GM19023 (cell line): ENCODE measurements at regions not wholly inside any gene's neighbourhood (a gene's known extent, or its start where the extent isn't known, plus 50 kb on each side); places are given as distances from the start of the nearest gene placed in this dataset.

Experiments used
- ATAC-seq: cut with Tn5 transposase; IDR thresholded peaks from one replicate; pipeline ENCODE4 v1.9.1; 2021; ENCODE audit warnings: mild to moderate bottlenecking, moderate library complexity; ENCODE audit not compliant: unreplicated experiment

- ATAC-seq: no peak
These were observed 57.0 kb downstream of the PHLDA1 start for GRCh38 chr12:75974323-75975187.

- ATAC-seq: no peak
These were observed 60.3 kb downstream of the PHLDA1 start for GRCh38 chr12:75971253-75971652.

GRCh38 chr12:75970310-75970709 lies 61.3 kb downstream of the PHLDA1 start:
- no peak for ATAC-seq

- no peak for ATAC-seq
These were observed 61.8 kb downstream of the PHLDA1 start for GRCh38 chr12:75969768-75970167.

- no peak for ATAC-seq
These were observed 65.9 kb downstream of the PHLDA1 start for GRCh38 chr12:75965661-75966060.

- ATAC-seq: no peak
These were observed 67.4 kb downstream of the PHLDA1 start for GRCh38 chr12:75964150-75964549.

- ATAC-seq: no peak
These were observed 69.7 kb downstream of the PHLDA1 start for GRCh38 chr12:75961878-75962277.

GRCh38 chr12:75960954-75961661 lies 70.5 kb downstream of the PHLDA1 start:
- ATAC-seq: no peak

GRCh38 chr12:75960086-75960910 lies 71.3 kb downstream of the PHLDA1 start:
- ATAC-seq: peak; percentile 64

GRCh38 chr12:75959506-75959905 lies 72.1 kb downstream of the PHLDA1 start:
- no peak for ATAC-seq

GRCh38 chr12:75959060-75959459 lies 72.5 kb downstream of the PHLDA1 start:
- no peak for ATAC-seq

- no peak for ATAC-seq
These were observed 76.3 kb downstream of the PHLDA1 start for GRCh38 chr12:75955251-75955650.

GRCh38 chr12:75954749-75955148 lies 76.8 kb downstream of the PHLDA1 start:
- ATAC-seq: no peak

- ATAC-seq: no peak
These were observed 77.5 kb downstream of the PHLDA1 start for GRCh38 chr12:75954041-75954440.

- ATAC-seq: no peak
These were observed 78.2 kb downstream of the PHLDA1 start for GRCh38 chr12:75953312-75953906.

- no peak for ATAC-seq
These were observed 79.9 kb downstream of the PHLDA1 start for GRCh38 chr12:75951399-75952278.

GRCh38 chr12:75947156-75947723 lies 84.3 kb downstream of the PHLDA1 start:
- ATAC-seq: no peak

- no peak for ATAC-seq
These were observed 86.0 kb downstream of the PHLDA1 start for GRCh38 chr12:75945581-75945980.

- ATAC-seq: no peak
These were observed 86.6 kb downstream of the PHLDA1 start for GRCh38 chr12:75944905-75945432.
